SJSA1 (cell line): ENCODE measurements at regions not wholly inside any gene's neighbourhood (a gene's known extent, or its start where the extent isn't known, plus 50 kb on each side); places are given as distances from the start of the nearest gene placed in this dataset.
A peak's percentile ranks its signal among the peaks of the same experiment; 100 is the strongest.

ENCODE experiments used
- DNase-seq, 2 experiments: peaks; one replicate each; pipeline ENCODE4 v3.0.0-alpha.2; 2015 to 2020; ENCODE audit warnings: low spot score in 2 of 2, low read depth in 1 of 2
- H3K27ac ChIP-seq: fragments of 250-450 bp; sonication (Bioruptor Pico); 2 replicates; pipeline ENCODE4 v1.5.1; 2020; ENCODE audit warnings: mild to moderate bottlenecking, moderate library complexity
- H3K27me3 ChIP-seq: fragments of 250-450 bp; sonication (Bioruptor Pico); replicated peaks from 2 replicates; pipeline ENCODE4 v1.5.1; 2020; ENCODE audit warnings: mild to moderate bottlenecking, moderate library complexity
- H3K36me3 ChIP-seq: fragments of 250-450 bp; sonication (Bioruptor Pico); 2 replicates; pipeline ENCODE4 v1.5.1; 2020; ENCODE audit warnings: mild to moderate bottlenecking
- H3K4me1 ChIP-seq: fragments of 250-450 bp; sonication (Bioruptor Pico); replicated peaks from 2 replicates; pipeline ENCODE4 v1.6.1; 2021; ENCODE audit warnings: mild to moderate bottlenecking
- H3K4me3 ChIP-seq: fragments of 250-450 bp; sonication (Bioruptor Pico); 2 replicates; pipeline ENCODE4 v1.5.1; 2020; ENCODE audit warnings: mild to moderate bottlenecking
- H3K9me3 ChIP-seq: fragments of 250-450 bp; sonication (Bioruptor Pico); replicated peaks from 2 replicates; pipeline ENCODE4 v1.5.1; 2020; ENCODE audit warnings: mild to moderate bottlenecking

DNA sequence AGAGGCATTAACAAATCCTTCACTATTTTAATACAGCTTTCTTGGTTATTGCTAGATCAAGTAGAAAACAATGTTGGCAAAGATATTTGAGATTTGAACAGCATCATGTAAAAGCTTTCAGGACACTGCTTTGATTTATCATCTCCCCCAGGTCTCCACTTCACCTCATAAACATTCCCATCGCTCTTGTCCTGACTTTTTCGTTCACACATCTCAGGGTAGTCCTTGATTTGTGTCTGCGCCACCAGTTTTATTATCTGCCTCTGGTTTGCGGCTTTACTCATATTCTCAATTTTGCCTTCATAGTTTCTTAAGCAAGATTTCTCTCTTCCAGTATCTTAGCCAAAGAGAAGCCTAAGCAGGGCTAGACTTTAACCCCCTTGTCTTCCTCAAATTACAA lies 63.5 kb upstream of the ROR1 start:
- Histone ChIP-seq H3K27me3 (no peaks in the 10 kb centered on the region), H3K9me3 (0 out of 2 replicates have a peak, but pooled peaks cover 2% of the 10 kb centered on the region)
- no peak for DNase-seq

DNA sequence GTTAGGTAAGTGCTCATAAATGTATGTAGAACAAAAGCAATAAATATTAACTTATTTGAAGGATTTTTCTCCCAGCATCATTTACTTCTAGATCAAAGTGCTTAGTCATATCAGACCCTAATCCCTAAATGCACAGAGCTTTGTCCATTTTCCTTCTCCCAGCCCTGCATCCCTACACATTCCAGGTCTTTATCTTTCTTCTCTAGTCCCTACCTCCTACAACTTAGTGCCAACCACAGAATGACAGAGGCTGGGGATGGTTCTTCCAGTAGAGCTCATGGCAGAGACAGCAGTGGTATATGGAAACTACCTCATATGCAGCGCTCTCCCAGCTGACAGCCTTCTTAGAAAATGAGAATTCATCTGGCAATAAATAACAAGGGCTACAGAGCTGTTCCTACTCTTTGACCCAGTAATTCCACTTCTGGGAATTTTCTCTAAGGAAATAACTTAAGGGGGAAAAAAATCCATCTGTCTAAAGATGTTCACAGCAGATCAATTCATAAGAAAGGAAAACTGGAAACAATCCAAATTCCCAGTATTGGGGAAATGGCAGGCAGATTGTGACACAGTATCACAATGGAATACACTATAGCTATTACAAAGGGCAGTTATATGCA lies 62.9 kb upstream of the ROR1 start:
- H3K27ac ChIP-seq: no peak overlapping the region
- H3K36me3 ChIP-seq: no peaks in the 10 kb centered on the region
- DNase-seq: no peak
- H3K4me1 ChIP-seq: peaks cover 16% of the 10 kb centered on the region
- no peak overlapping the region for H3K4me3 ChIP-seq
- 0 out of 2 replicates have a peak, but pooled peaks cover 2% of the 10 kb centered on the region for H3K9me3 ChIP-seq
- no peaks in the 10 kb centered on the region for H3K27me3 ChIP-seq

More for the DNA sequence above, 63.5 kb upstream of the ROR1 start:
- Histone ChIP-seq H3K4me1 (peaks cover 16% of the 10 kb centered on the region), H3K36me3 (no peaks in the 10 kb centered on the region), H3K4me3 (no peak overlapping the region), H3K27ac (no peak overlapping the region)

DNA sequence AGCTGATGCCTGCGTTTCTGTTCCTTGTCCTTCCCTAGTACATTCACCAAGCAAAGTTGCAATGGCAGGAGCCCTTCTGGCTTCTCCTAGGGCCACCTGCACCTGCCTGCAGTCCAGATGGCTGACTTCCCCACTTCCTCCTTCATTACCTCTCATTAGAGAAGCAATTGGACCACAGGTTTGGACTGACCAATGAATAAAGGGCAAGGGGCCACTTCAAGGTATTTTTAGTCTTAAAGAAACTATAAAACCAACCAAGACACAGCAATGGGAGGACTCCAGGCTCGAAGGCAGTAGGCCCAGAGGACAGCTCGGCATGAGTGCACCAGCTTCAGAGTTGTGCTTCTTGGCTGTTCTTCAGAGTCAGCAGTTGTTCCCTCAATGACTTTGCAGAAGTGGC lies 60.8 kb upstream of the ROR1 start:
- DNase-seq: no peak
- Histone ChIP-seq H3K36me3 (no peaks in the 10 kb centered on the region), H3K4me3 (no peak overlapping the region), H3K9me3 (0 out of 2 replicates have a peak, but pooled peaks cover 2% of the 10 kb centered on the region), H3K27ac (no peak overlapping the region), H3K27me3 (no peaks in the 10 kb centered on the region), H3K4me1 (peaks cover 16% of the 10 kb centered on the region)

DNA sequence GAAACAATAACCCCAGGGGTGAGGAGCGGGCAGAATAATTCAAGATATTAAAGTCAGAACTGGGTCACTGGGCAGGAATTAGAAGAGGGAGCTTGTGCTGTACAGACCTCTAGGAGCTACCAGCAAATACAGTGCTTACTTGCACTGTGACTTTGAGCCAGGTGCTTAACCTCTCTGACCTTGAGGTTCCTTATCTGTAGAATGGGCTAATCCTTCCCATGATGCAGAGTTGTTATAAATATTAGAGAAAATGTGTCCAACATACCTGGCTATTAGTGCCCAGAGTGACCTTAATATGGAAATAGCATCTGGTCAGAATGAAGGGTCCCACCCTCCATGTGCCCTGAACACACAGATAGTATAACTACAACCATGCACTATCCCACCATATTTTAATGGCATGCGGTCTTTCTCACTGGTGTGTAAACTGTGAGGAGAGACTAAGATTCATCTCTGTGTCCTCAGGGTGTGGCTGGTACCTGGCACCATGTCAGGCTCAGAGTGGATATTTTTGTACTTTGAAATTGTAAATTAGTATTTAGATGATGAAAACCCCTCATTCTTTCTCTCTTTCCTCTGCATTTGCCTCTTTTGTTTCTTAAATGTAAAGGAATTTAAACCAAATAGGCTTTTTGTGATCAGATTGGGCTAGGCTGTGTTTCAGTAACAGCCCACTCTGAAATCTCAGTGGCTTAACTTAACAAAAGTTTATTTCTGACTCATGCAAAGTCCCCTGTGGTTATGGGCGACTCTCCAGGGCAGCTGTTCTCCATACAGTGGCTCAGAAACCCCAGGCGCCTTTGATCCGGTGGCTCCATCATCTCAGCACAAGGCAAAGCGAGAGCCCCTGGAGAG lies 60.0 kb upstream of the ROR1 start:
- H3K36me3 ChIP-seq: no peaks in the 10 kb centered on the region
- DNase-seq: peak; percentile 79 to 85
- H3K9me3 ChIP-seq: 0 out of 2 replicates have a peak, but pooled peaks cover 2% of the 10 kb centered on the region
- H3K4me3 ChIP-seq: no peak overlapping the region
- peaks cover 16% of the 10 kb centered on the region for H3K4me1 ChIP-seq
- no peaks in the 10 kb centered on the region for H3K27me3 ChIP-seq
- H3K27ac ChIP-seq: no peak overlapping the region

DNA sequence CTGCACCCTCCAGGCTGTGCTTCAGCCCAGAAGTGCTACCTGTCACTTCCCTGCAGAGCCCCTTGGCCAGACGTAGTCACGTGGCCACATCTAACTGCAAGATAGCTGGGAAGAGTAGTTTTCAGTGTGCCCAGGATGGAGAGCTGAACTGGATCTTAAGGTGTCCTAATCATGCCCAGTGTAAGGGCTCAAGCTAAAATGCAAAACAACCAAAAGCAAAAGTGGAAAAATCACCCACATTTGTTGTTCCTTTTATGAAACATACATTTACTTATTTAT lies 59.4 kb upstream of the ROR1 start:
- H3K4me1 ChIP-seq: peaks cover 16% of the 10 kb centered on the region
- H3K36me3 ChIP-seq: no peaks in the 10 kb centered on the region
- H3K9me3 ChIP-seq: 0 out of 2 replicates have a peak, but pooled peaks cover 2% of the 10 kb centered on the region
- no peak for DNase-seq
- H3K27ac ChIP-seq: no peak overlapping the region
- H3K27me3 ChIP-seq: no peaks in the 10 kb centered on the region
- H3K4me3 ChIP-seq: no peak overlapping the region

DNA sequence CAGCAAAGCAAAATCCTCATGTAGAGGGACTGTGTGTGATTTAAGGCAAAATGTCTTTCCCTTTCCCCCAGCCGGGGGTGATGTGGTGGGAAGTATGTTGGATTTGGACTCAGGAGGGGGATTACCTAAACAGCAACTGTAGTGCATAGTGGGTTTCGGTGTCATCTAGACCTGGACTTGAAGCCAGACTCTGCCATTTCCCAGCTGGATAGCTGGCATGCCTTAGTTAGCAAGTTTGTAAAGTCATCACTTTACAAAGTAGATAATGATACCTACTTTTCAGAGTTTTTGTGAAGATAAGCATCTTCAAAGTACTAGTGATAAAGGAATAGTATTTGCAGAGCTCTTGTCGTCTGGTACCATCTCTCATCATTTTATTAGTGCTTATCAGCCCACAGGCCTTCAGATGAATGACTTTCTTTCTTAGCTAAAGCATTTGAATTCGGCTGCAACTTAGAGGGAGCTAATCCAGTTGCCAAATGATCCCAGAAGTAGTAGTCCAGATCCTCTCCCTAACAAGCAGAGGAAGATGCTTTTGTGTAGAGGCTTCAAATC lies 56.2 kb upstream of the ROR1 start:
- Histone ChIP-seq H3K27me3 (no peaks in the 10 kb centered on the region), H3K9me3 (no peaks in the 10 kb centered on the region), H3K27ac (no peak overlapping the region), H3K36me3 (no peaks in the 10 kb centered on the region), H3K4me1 (peaks cover 27% of the 10 kb centered on the region), H3K4me3 (no peak overlapping the region)
- no peak for DNase-seq

DNA sequence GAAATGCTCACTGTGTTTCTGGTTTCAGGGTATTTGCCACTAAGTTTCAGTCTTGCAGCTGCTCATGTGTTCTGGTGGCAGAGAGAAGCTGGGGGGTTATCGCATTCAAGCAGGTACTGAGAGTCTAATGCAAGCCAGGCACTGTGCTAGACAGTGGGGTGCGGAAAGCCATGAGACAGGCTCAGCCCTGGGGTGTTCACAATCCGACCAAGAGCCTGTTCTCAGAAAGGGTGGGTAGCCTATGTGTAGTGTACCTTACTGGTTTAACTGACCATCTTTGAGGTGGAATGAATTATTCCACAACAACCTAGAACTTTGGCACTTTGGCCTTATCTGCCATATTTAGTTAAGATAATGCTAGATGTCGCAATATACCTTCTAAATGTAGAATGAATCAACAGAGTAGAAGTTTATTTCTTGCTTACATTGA lies 55.3 kb upstream of the ROR1 start:
- H3K9me3 ChIP-seq: no peaks in the 10 kb centered on the region
- DNase-seq: no peak
- H3K27me3 ChIP-seq: no peaks in the 10 kb centered on the region

DNA sequence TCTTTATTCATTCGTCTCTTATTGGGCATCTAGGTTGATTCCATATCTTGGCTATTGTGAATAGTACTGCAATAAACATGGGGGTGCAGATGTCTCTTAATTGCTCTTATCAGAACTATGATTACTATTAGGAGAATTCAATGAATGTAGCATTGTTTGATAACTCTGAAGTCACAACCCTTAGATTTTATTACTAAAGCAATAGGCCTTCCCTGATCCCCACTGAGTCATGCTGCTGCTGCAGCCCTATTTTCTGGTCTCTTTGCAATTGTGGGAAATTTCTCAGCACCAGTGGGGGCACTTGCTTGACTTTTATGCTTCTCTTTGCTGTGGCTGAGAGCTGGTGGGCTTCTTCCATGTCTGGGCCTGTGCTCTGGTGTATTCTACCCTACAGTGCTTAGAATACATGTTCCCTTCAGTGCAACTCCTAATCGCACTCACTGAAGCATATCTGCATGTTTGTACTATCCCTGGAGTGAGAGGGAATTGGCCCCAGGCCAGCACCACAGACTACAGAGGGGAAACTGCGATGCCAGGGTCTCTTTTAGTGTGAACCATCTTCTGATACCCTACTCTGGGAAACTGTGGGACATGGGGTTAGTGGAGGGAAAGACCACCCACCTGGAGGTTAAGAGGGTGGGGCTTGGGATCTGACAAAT lies 52.2 kb upstream of the ROR1 start:
- no peaks in the 10 kb centered on the region for H3K27me3 ChIP-seq
- no peak overlapping the region for H3K4me3 ChIP-seq
- H3K4me1 ChIP-seq: peaks cover 15% of the 10 kb centered on the region
- H3K27ac ChIP-seq: 0 out of 2 replicates have a peak overlapping the region, but pooled peaks have one; percentile 23
- H3K36me3 ChIP-seq: no peaks in the 10 kb centered on the region
- H3K9me3 ChIP-seq: no peaks in the 10 kb centered on the region
- DNase-seq: peak in 1 of 2 experiments; percentile 33

More for the DNA sequence above, 55.3 kb upstream of the ROR1 start:
- Histone ChIP-seq H3K4me3 (no peak overlapping the region), H3K36me3 (no peaks in the 10 kb centered on the region), H3K27ac (no peak overlapping the region), H3K4me1 (peaks cover 25% of the 10 kb centered on the region)

DNA sequence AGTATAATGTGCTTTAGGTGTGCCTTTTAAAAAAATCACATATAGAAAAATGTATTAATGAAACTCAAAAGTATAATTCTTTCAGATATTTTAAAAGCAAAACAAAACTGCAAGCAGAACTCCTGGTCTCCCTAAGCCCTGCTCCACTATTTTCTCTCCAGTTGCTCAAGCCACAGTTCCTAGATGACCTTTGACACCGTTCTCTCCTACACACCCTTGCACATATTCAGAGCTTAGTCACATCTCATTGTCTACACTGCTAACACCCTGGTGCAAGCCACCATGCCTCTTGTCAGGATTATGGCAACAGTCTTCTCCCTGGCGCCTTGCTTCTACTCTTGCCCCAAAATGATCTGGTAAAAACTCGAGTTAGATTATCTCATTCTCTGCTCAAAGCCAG lies 50.2 kb upstream of the ROR1 start:
- H3K27ac ChIP-seq: no peak overlapping the region
- peaks cover 15% of the 10 kb centered on the region for H3K4me1 ChIP-seq
- H3K4me3 ChIP-seq: no peak overlapping the region
- no peaks in the 10 kb centered on the region for H3K9me3 ChIP-seq
- no peaks in the 10 kb centered on the region for H3K27me3 ChIP-seq
- DNase-seq: no peak
- H3K36me3 ChIP-seq: no peaks in the 10 kb centered on the region
